Subcutaneous abdominal adipose tissue (tissue), 5 donors: ENCODE measurements at regions not wholly inside any gene's neighbourhood (a gene's known extent, or its start where the extent isn't known, plus 50 kb on each side); places are given as distances from the start of the nearest gene placed in this dataset.

ENCODE experiments used
- H3K27ac ChIP-seq: one replicate; pipeline ENCODE4 v1.7.0; 2013; ENCODE audit warnings: low read depth, mild to moderate bottlenecking, inconsistent platforms, low read length, moderate library complexity
- H3K27me3 ChIP-seq, 5 donors: one replicate each; pipeline ENCODE4 v1.7.0; 2013; ENCODE audit warnings: low read length in 5 of 5, inconsistent platforms in 1 of 5; ENCODE audit not compliant: control insufficient read depth in 5 of 5, insufficient read depth in 4 of 5
- H3K36me3 ChIP-seq, 5 donors: one replicate each; pipeline ENCODE4 v1.7.0; 2013; ENCODE audit warnings: low read length in 5 of 5; ENCODE audit not compliant: control insufficient read depth in 5 of 5, insufficient read depth in 5 of 5
- H3K4me1 ChIP-seq, 5 donors: one replicate each; pipeline ENCODE4 v1.7.0; 2013; ENCODE audit warnings: low read length in 5 of 5, mild to moderate bottlenecking in 3 of 5, moderate library complexity in 1 of 5; ENCODE audit not compliant: control insufficient read depth in 5 of 5, insufficient read depth in 5 of 5
- H3K4me3 ChIP-seq, 5 donors: one replicate each; pipeline ENCODE4 v1.7.0; 2013; ENCODE audit warnings: low read length in 5 of 5, low read depth in 1 of 5
- H3K9ac ChIP-seq, 5 donors: one replicate each; pipeline ENCODE4 v1.7.0; 2013; ENCODE audit warnings: low read length in 5 of 5, mild to moderate bottlenecking in 4 of 5, moderate library complexity in 3 of 5
- H3K9me3 ChIP-seq, 5 donors: one replicate each; pipeline ENCODE4 v1.7.0; 2013; ENCODE audit warnings: low read length in 5 of 5; ENCODE audit not compliant: control insufficient read depth in 5 of 5
- donor health status: healthy.
- donor health status: healthy.
- donor health status: healthy.
- donor health status: healthy.
- donor health status: healthy.

- Histone ChIP-seq H3K27me3 (no peaks in the 10 kb centered on the region), H3K27ac (no peak overlapping the region), H3K4me1 (no peaks in the 10 kb centered on the region), H3K36me3 (no peaks in the 10 kb centered on the region), H3K9me3 (peaks cover 0 to 9% (median 6%) of the 10 kb centered on the region in 5 donors), H3K4me3 (no peak overlapping the region), H3K9ac (no peak overlapping the region)
Measured at GRCh38 chr7:110153222-110153621, 937.7 kb upstream of the LRRN3 start.

GRCh38 chr7:110156511-110156910 is 934.4 kb upstream of the LRRN3 start:
- Histone ChIP-seq H3K4me3 (no peak overlapping the region), H3K4me1 (no peaks in the 10 kb centered on the region), H3K27ac (no peak overlapping the region), H3K9ac (no peak overlapping the region), H3K36me3 (no peaks in the 10 kb centered on the region), H3K27me3 (no peaks in the 10 kb centered on the region), H3K9me3 (no peaks in the 10 kb centered on the region)

- H3K9me3 ChIP-seq = no peaks in the 10 kb centered on the region
- no peaks in the 10 kb centered on the region for H3K4me1 ChIP-seq
- no peak overlapping the region for H3K4me3 ChIP-seq
- no peak overlapping the region for H3K27ac ChIP-seq
- no peak overlapping the region for H3K9ac ChIP-seq
- no peaks in the 10 kb centered on the region for H3K36me3 ChIP-seq
- H3K27me3 ChIP-seq = no peaks in the 10 kb centered on the region
Measured at GRCh38 chr7:110157631-110158362, 933.1 kb upstream of the LRRN3 start.

- Histone ChIP-seq H3K9me3 (peaks cover 0 to 3% (median 0%) of the 10 kb centered on the region in 5 donors), H3K9ac (no peak overlapping the region), H3K27ac (no peak overlapping the region), H3K36me3 (no peaks in the 10 kb centered on the region), H3K4me1 (no peaks in the 10 kb centered on the region), H3K4me3 (no peak overlapping the region), H3K27me3 (no peaks in the 10 kb centered on the region)
Measured at GRCh38 chr7:110168010-110168409, 922.9 kb upstream of the LRRN3 start.

GRCh38 chr7:110170841-110171240 is 920.1 kb upstream of the LRRN3 start:
- Histone ChIP-seq H3K4me1 (no peaks in the 10 kb centered on the region), H3K27ac (no peak overlapping the region), H3K4me3 (no peak overlapping the region), H3K36me3 (no peaks in the 10 kb centered on the region), H3K9ac (no peak overlapping the region), H3K9me3 (peaks cover 0 to 3% (median 0%) of the 10 kb centered on the region in 5 donors), H3K27me3 (no peaks in the 10 kb centered on the region)

- H3K27ac ChIP-seq = no peak overlapping the region
- no peak overlapping the region for H3K4me3 ChIP-seq
- H3K27me3 ChIP-seq = no peaks in the 10 kb centered on the region
- H3K4me1 ChIP-seq = no peaks in the 10 kb centered on the region
- no peaks in the 10 kb centered on the region for H3K9me3 ChIP-seq
- H3K9ac ChIP-seq = no peak overlapping the region
- H3K36me3 ChIP-seq = peaks cover 0 to 4% (median 0%) of the 10 kb centered on the region in 5 donors
Measured at GRCh38 chr7:110177463-110177862, 913.5 kb upstream of the LRRN3 start.

GRCh38 chr7:110179037-110179436 is 911.9 kb upstream of the LRRN3 start:
- H3K4me3 ChIP-seq = no peak overlapping the region

DNA sequence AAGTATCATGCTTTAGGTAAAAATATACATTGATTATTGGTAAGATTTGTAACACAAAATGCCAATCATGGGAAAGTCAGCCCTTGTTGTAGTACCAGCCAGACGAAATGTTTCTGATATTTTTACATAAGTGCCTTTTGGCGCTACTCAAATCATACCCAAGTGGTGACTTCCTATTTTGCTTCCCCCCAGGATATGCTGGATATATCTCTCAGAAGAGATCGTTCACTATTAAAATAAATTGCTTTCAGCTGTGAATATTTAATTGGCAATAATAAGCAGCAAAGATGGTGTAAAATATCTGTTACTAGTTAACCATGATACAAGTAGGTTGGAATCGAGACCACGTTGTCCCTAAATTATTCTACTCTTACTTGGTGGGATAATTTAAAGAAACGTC is 909.2 kb upstream of the LRRN3 start:
- H3K9me3 ChIP-seq = no peaks in the 10 kb centered on the region
- no peak overlapping the region for H3K9ac ChIP-seq
- peaks cover 0 to 4% (median 0%) of the 10 kb centered on the region in 5 donors for H3K36me3 ChIP-seq
- no peaks in the 10 kb centered on the region for H3K4me1 ChIP-seq
- no peak overlapping the region for H3K4me3 ChIP-seq
- H3K27ac ChIP-seq = no peak overlapping the region
- H3K27me3 ChIP-seq = no peaks in the 10 kb centered on the region

More at GRCh38 chr7:110179037-110179436, 911.9 kb upstream of the LRRN3 start:
- peaks cover 0 to 4% (median 0%) of the 10 kb centered on the region in 5 donors for H3K36me3 ChIP-seq
- no peaks in the 10 kb centered on the region for H3K27me3 ChIP-seq
- H3K9ac ChIP-seq = no peak overlapping the region
- H3K27ac ChIP-seq = no peak overlapping the region
- H3K4me1 ChIP-seq = no peaks in the 10 kb centered on the region
- H3K9me3 ChIP-seq = no peaks in the 10 kb centered on the region

DNA sequence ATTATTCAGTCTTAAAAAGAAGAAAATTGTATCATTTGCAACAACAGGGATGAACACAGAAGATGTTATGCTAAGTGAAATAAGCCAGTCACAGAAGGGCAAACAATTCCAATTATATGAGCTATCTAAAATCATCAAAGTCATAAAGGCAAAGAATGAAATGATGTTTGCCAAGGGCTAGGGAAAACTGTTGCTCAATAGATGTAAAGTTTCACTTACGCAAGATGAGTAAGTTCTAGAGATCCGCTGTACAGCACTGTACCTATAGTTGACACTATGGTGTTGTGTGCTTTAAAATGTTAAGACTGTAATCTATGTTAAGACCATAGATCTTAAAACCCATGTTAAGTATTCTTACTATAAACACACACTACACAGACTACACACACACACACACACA is 904.6 kb upstream of the LRRN3 start:
- Histone ChIP-seq H3K27me3 (no peaks in the 10 kb centered on the region), H3K9ac (no peak overlapping the region), H3K4me3 (no peak overlapping the region), H3K36me3 (no peaks in the 10 kb centered on the region), H3K4me1 (no peaks in the 10 kb centered on the region), H3K9me3 (peaks cover 0 to 10% (median 2%) of the 10 kb centered on the region in 5 donors), H3K27ac (no peak overlapping the region)

DNA sequence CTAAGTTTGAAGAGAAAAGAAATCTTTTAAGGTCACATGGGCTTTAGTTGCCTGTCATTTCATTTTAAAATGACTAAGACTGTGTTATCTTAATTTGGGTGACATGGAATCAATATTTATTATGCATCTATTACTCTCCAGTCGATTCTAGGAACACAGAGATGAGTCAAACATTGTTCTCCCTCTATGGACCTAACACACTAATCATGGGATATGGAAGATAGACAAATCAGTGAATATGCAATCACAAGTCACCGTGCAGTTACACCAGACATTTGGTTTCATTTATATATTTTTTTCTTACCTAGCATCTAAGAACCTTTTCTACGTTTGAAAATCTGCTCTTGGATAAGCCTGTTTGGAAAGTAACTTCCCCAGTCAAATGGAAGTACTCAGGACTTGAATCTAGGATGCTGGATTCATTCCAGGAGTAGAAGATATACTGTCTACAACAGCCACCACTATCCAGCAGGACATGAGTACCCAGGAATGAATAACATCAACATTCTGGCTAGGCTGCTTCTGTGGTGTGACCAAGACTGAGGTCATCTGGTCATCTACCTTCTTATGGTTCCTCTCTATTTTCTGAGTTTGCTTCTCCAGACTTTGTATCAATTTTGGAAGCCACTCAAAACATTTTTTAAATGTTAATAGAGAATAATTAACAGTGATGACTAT is 902.9 kb upstream of the LRRN3 start:
- H3K9me3 ChIP-seq = peaks cover 0 to 10% (median 2%) of the 10 kb centered on the region in 5 donors
- H3K36me3 ChIP-seq = no peaks in the 10 kb centered on the region
- H3K9ac ChIP-seq = no peak overlapping the region
- no peak overlapping the region for H3K4me3 ChIP-seq
- H3K27ac ChIP-seq = no peak overlapping the region
- H3K4me1 ChIP-seq = no peaks in the 10 kb centered on the region
- no peaks in the 10 kb centered on the region for H3K27me3 ChIP-seq
